Upper lobe of left lung (tissue), 6 donors: ENCODE measurements at regions not wholly inside any gene's neighbourhood (a gene's known extent, or its start where the extent isn't known, plus 50 kb on each side); places are given as distances from the start of the nearest gene placed in this dataset.

Experiments used
- ATAC-seq, 2 donors: fragments of 200-7000 bp; cut with Tn5 transposase; one replicate each; pipeline ENCODE4 v1.9.1; 2022; ENCODE audit warnings: mild to moderate bottlenecking in 2 of 2, moderate library complexity in 2 of 2; ENCODE audit not compliant: low FRiP score in 2 of 2
- DNase-seq, 2 donors: peaks; one replicate each; pipeline ENCODE4 v3.0.0-alpha.2; 2019 to 2020
- H3K27ac ChIP-seq, 4 donors: fragments of 200-600 bp; sonication (generic); one replicate each; pipeline ENCODE4 v1.5.1; 2016 to 2019
- H3K27me3 ChIP-seq, 4 donors: fragments of 200-600 bp; sonication (generic); one replicate each; pipeline ENCODE4 v1.5.1; 2017 to 2019
- H3K36me3 ChIP-seq, 4 donors: fragments of 200-600 bp; sonication (generic); one replicate each; pipeline ENCODE4 v1.5.1; 2016 to 2019
- H3K4me1 ChIP-seq, 4 donors: fragments of 200-600 bp; sonication (generic); one replicate each; pipeline ENCODE4 v1.5.1; 2018 to 2019
- H3K4me3 ChIP-seq, 4 donors: fragments of 200-600 bp; sonication (generic); one replicate each; pipeline ENCODE4 v1.5.1; 2017 to 2019; ENCODE audit warnings: mild to moderate bottlenecking in 2 of 4, moderate library complexity in 1 of 4
- H3K9me3 ChIP-seq, 4 donors: fragments of 200-600 bp; sonication (generic); one replicate each; pipeline ENCODE4 v1.5.1; 2018 to 2019
- CTCF ChIP-seq, 6 experiments: fragments of 450-650 bp in 4 of 6; fragments of 200-600 bp in 2 of 6; sonication (generic) in 2 of 6; IDR thresholded peaks; one replicate each; pipeline ENCODE4 v1.5.1; 2016 to 2019; ENCODE audit warnings: antibody characterized with exemption in 6 of 6
- EP300 ChIP-seq, 4 donors: sonication (generic); formaldehyde crosslinking; IDR thresholded peaks; one replicate each; pipeline ENCODE4 v1.5.1; 2017; ENCODE audit warnings: antibody characterized with exemption in 4 of 4, control low read depth in 2 of 4
- POLR2A ChIP-seq, 4 donors: fragments of 450-650 bp; IDR thresholded peaks; one replicate each; pipeline ENCODE4 v1.5.1; 2016 to 2017; ENCODE audit warnings: antibody characterized with exemption in 4 of 4, mild to moderate bottlenecking in 2 of 4
- POLR2AphosphoS5 ChIP-seq, 2 donors: sonication (generic); formaldehyde crosslinking; IDR thresholded peaks; one replicate each; pipeline ENCODE4 v1.5.1; 2017; ENCODE audit warnings: antibody characterized with exemption in 2 of 2
- WGBS, 2 donors: methylation state at CpG; one replicate each; pipeline ENCODE4 v1.1.5; 2017 to 2018; 5-methylcytosine and 5-hydroxymethylcytosine counted together
- donor health status: DM: no; HTN: no; CAD: no; lungs with moderate emphysema.
- donor health status: DM: no; HTN: yes; CAD: no; lungs with severe emphysema.

DNA sequence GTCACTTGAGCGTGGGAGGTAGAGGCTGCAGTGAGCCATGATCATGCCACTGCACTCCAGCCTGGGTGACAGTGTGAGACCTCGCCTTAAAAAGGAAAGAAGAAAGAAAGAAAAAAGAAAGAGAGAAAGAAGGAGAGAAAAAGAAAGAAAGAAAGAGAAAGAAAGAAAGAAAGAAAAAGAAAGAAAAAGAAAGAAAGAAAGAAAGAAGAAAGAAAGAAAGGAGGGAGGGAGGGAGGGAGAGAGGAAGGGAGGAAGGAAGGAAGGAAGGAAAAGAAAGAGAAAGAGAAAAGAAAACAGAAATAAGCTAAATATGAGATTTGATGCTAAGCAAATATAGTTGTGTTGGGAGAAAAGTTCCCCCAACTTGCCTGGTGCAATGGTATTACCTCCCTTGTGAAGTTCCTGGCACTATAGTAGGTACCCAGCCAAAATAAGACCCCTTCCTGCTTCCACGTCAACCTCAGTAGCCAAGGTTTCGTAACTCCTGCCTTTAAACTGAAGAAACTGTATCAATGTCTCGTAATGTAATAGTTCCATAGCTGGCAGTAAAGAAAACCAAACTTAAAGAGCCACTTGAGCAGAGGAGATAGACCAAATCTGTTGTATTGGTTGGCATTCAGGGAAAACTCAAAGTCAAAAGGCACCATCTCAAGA, 88.1 kb upstream of the HNRNPU start:
- no peak for TF ChIP-seq POLR2A (IDR thresholded peaks at IDR 0.05)
- no peak for TF ChIP-seq EP300 (IDR thresholded peaks at IDR 0.05)
- no peak overlapping the region for H3K27ac ChIP-seq
- ATAC-seq (no peak), DNase-seq (no peak)
- no peaks in the 10 kb centered on the region for H3K36me3 ChIP-seq
- H3K4me1 ChIP-seq: no peaks in the 10 kb centered on the region
- H3K9me3 ChIP-seq: no peaks in the 10 kb centered on the region
- 82 to 84% methylated on average over 5 of the region's 5 CpGs for WGBS, 2 donors
- no peaks in the 10 kb centered on the region for H3K27me3 ChIP-seq
- H3K4me3 ChIP-seq: no peak overlapping the region

DNA sequence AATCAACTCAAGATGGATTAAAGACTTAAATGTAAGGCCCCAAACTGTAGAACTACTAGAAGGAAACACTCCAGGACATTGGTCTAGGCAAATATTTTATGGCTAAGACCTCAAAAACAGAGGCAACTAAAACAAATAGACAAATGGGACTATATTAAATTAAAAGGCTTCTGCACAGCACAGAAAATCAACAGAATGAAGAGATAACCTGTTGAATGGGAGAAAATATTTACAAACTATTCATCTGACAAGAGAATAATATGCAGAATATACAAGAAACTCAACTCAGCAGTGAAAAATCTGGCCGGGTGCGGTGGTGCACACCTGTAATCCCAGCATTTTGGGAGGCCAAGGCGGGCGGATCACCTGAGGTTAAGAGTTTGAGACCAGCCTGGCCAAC, 84.1 kb upstream of the HNRNPU start:
- no peak overlapping the region for H3K27ac ChIP-seq
- 92 to 95% methylated on average over 4 of the region's 4 CpGs for WGBS, 2 donors
- no peak for ATAC-seq

DNA sequence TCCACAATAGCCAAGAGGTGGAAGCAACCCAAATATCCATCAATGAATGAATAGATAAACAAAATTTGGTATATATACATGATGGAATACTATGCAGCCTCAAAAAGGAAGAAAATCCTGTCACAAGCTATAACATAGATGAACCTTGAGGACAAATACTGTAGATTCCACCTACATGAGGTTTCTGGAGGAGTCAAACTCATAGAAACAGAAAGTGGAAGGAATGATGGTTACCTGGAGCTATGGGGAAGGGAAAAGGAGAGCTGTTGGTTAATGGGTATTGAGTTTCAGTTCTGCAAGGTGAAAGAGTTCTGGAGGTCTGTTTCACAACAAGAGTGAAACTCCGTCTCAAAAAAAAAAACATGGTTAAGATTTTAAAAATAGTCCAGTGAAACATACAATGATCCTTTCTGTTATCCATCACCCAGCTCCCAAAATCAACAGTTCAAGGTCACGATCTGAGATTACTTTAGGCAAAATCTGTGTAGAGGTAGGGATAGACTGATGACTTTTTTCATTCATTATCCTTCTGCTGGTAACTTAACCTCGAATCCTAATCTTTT, 80.8 kb upstream of the HNRNPU start:
- 68 to 75% methylated on average over 3 of the region's 3 CpGs for WGBS, 2 donors
- no peak for DNase-seq
- Histone ChIP-seq H3K4me3 (no peak overlapping the region), H3K27me3 (no peaks in the 10 kb centered on the region), H3K4me1 (no peaks in the 10 kb centered on the region), H3K27ac (no peak overlapping the region), H3K36me3 (no peaks in the 10 kb centered on the region), H3K9me3 (no peaks in the 10 kb centered on the region)
- ATAC-seq: no peak
- TF ChIP-seq EP300 (IDR thresholded peaks at IDR 0.05) (no peak), POLR2AphosphoS5 (IDR thresholded peaks at IDR 0.05) (no peak), CTCF (IDR thresholded peaks at IDR 0.05) (no peak), POLR2A (IDR thresholded peaks at IDR 0.05) (no peak)

More for the DNA sequence above, 84.1 kb upstream of the HNRNPU start:
- Histone ChIP-seq H3K9me3 (no peaks in the 10 kb centered on the region), H3K4me1 (no peaks in the 10 kb centered on the region), H3K27me3 (no peaks in the 10 kb centered on the region), H3K4me3 (no peak overlapping the region), H3K36me3 (no peaks in the 10 kb centered on the region)
- no peak for DNase-seq
- TF ChIP-seq EP300 (IDR thresholded peaks at IDR 0.05) (no peak), POLR2AphosphoS5 (IDR thresholded peaks at IDR 0.05) (no peak)

DNA sequence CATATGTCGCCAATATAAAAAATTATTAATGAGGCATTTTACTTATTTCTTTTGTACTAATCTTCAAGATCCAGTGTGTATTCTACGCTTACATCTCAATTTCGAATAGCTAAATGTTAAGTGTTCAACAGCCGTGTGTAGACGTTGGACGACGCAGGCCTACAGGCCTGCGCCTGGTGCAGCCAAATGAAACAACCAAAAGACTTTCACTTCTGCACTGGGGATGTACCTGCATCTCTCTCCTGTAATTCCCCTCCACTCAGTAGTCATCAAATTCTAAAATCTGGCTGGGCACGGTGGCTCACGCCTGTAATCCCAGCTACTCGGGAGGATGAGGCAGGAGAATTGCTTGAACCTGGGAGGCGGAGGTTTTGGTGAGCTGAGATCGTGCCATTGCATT, 76.8 kb upstream of the HNRNPU start:
- no peak overlapping the region for H3K4me3 ChIP-seq
- ATAC-seq: no peak
- no peak overlapping the region for H3K27ac ChIP-seq
- no peaks in the 10 kb centered on the region for H3K9me3 ChIP-seq
- no peaks in the 10 kb centered on the region for H3K36me3 ChIP-seq
- 93 to 97% methylated on average over 13 of the region's 13 CpGs for WGBS, 2 donors
- no peaks in the 10 kb centered on the region for H3K27me3 ChIP-seq
- TF ChIP-seq CTCF (IDR thresholded peaks at IDR 0.05) (no peak), POLR2A (IDR thresholded peaks at IDR 0.05) (no peak), EP300 (IDR thresholded peaks at IDR 0.05) (no peak), POLR2AphosphoS5 (IDR thresholded peaks at IDR 0.05) (no peak)
- no peaks in the 10 kb centered on the region for H3K4me1 ChIP-seq
- DNase-seq: no peak

DNA sequence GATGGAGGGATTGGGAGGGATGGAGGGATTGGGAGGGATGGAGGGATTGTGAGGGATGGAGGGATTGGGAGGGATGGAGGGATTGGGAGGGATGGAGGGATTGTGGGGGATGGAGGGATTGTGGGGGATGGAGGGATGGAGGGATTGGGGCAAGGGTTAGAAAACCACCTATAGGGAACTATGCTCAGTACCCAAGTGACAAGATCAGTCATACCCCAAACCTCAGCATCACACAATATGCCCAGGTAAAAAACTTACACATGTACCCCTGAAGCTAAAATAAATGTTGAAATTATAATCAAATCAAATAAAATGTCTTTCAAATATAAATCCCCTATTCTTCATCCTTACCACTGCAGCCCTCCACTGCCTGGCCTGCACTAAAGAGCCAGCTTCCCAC, 72.8 kb upstream of the HNRNPU start:
- Histone ChIP-seq H3K27ac (no peak overlapping the region), H3K27me3 (no peaks in the 10 kb centered on the region), H3K4me1 (no peaks in the 10 kb centered on the region), H3K4me3 (no peak overlapping the region), H3K9me3 (no peaks in the 10 kb centered on the region), H3K36me3 (no peaks in the 10 kb centered on the region)
- DNase-seq: no peak
- no peak for TF ChIP-seq POLR2AphosphoS5 (IDR thresholded peaks at IDR 0.05)
- TF ChIP-seq POLR2A (IDR thresholded peaks at IDR 0.05): no peak
- TF ChIP-seq CTCF (IDR thresholded peaks at IDR 0.05): no peak
- TF ChIP-seq EP300 (IDR thresholded peaks at IDR 0.05): no peak
- ATAC-seq: no peak
